ENCODE measurements at regions not wholly inside any gene's neighbourhood (a gene's known extent, or its start where the extent isn't known, plus 50 kb on each side); places are given as distances from the start of the nearest gene placed in this dataset.

DNA sequence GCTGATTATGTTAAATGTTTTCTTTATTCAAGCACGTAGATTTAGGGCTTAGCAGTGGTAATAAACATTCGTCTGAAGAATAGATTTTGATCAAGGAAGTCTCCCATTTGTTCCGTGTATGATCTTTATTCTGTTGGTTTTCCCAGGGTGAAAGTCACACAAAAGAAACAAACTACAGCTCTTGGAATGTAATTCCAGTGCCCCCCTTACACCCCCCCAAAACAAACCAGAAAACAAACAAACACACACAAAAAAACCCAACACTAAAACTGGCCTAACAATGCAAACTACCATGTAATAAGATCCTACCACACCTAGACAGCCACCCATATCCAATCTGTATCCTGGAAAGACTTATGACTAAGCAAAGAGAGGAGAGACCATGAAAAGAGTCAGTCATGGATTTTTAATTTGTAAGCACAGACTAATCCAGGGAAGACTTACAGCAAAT, 196.2 kb upstream of the ELL2 start:
- TF ChIP-seq, protein P1, sequence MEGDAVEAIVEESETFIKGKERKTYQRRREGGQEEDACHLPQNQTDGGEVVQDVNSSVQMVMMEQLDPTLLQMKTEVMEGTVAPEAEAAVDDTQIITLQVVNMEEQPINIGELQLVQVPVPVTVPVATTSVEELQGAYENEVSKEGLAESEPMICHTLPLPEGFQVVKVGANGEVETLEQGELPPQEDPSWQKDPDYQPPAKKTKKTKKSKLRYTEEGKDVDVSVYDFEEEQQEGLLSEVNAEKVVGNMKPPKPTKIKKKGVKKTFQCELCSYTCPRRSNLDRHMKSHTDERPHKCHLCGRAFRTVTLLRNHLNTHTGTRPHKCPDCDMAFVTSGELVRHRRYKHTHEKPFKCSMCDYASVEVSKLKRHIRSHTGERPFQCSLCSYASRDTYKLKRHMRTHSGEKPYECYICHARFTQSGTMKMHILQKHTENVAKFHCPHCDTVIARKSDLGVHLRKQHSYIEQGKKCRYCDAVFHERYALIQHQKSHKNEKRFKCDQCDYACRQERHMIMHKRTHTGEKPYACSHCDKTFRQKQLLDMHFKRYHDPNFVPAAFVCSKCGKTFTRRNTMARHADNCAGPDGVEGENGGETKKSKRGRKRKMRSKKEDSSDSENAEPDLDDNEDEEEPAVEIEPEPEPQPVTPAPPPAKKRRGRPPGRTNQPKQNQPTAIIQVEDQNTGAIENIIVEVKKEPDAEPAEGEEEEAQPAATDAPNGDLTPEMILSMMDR (conservative IDR thresholded peaks at IDR 0.05 in 1 of 2, IDR thresholded peaks at IDR 0.05 in 1 of 2; ENCODE audit: extremely low read depth in 1 of 2, insufficient read depth in 1 of 2, low read depth in 1 of 2, low read length in 2 of 2): no peak
- no peak for TF ChIP-seq EZH2 (IDR thresholded peaks at IDR 0.05; ENCODE audit: borderline replicate concordance, low read length)

Measured in mammary epithelial cell (primary cell).